K562 (cell line): ENCODE measurements at regions not wholly inside any gene's neighbourhood (a gene's known extent, or its start where the extent isn't known, plus 50 kb on each side); places are given as distances from the start of the nearest gene placed in this dataset.

ENCODE experiments used
- ATF3 ChIP-seq, 2 experiments: fragments of 450-650 bp in 1 of 2; sonication (generic) in 1 of 2; formaldehyde crosslinking in 1 of 2; IDR thresholded peaks in 1 of 2; conservative IDR thresholded peaks in 1 of 2; 2 replicates each; pipeline versions ENCODE4 v1.6.1 to v1.8.1; 2016 to 2023; ENCODE audit warnings: mild to moderate bottlenecking in 2 of 2, moderate library complexity in 2 of 2, inconsistent platforms in 1 of 2, missing genetic modification reagents in 1 of 2
- CHD1 ChIP-seq: fragments of 200-600 bp; sonication (generic); IDR thresholded peaks from one replicate; pipeline ENCODE4 v1.6.1; 2012; ENCODE audit warnings: mild to moderate bottlenecking, moderate library complexity, low read length, inconsistent platforms
- MYC ChIP-seq, 2 experiments: fragments of 250-450 bp in 1 of 2; sonication (Bioruptor Pico) in 1 of 2; IDR thresholded peaks; 2 replicates each; pipeline versions ENCODE4 v1.5.1 to v1.6.1; 2012 to 2021; ENCODE audit warnings: low read depth in 2 of 2, borderline replicate concordance in 1 of 2, improper control_type of control experiment in 1 of 2, low read length in 1 of 2, mild to moderate bottlenecking in 1 of 2, moderate library complexity in 1 of 2
- REST ChIP-seq, 2 experiments: fragments of 450-650 bp; formaldehyde crosslinking in 1 of 2; IDR thresholded peaks; 2 replicates each; pipeline versions ENCODE4 v1.4.0 to v1.6.1; 2014 to 2020; ENCODE audit warnings: mild to moderate bottlenecking in 2 of 2, borderline replicate concordance in 1 of 2, low read depth in 1 of 2
- SLC30A9 ChIP-seq: fragments of 250-450 bp; sonication (Bioruptor Pico); IDR thresholded peaks from 2 replicates; pipeline ENCODE4 v1.8.0; 2022; ENCODE audit warnings: mild to moderate bottlenecking, moderate library complexity
- ZBTB11 ChIP-seq, 3 experiments: fragments of 200-800 bp in 1 of 3; fragments of 250-450 bp in 1 of 3; fragments of 450-650 bp in 1 of 3; sonication (Bioruptor Pico) in 1 of 3; sonication (Bioruptor generic) in 1 of 3; formaldehyde crosslinking in 1 of 3; IDR thresholded peaks; 2 replicates each; pipeline versions ENCODE4 v1.6.1 to v1.8.0; 2016 to 2022; ENCODE audit warnings: mild to moderate bottlenecking in 2 of 3, missing genetic modification characterization in 2 of 3, missing compliant biosample characterization in 1 of 3, moderate library complexity in 1 of 3
- ZNF277 ChIP-seq: fragments of 250-450 bp; sonication (Bioruptor Pico); IDR thresholded peaks from 2 replicates; pipeline ENCODE4 v1.8.0; 2022; ENCODE audit warnings: inconsistent platforms, mild to moderate bottlenecking, moderate library complexity, borderline replicate concordance

GRCh38 chrX:66110112-66110511 is 53.9 kb upstream of the HEPH start (continued):
- TF ChIP-seq REST (IDR thresholded peaks at IDR 0.05; ENCODE audit: borderline replicate concordance): peak; percentile 71; the same call in 1 of the 2 replicates
- TF ChIP-seq REST (CRISPR knock-in tag; IDR thresholded peaks at IDR 0.05; ENCODE audit: low read depth): no peak
- no peak for TF ChIP-seq ZNF277
- TF ChIP-seq MYC (IDR thresholded peaks at IDR 0.05; ENCODE audit: low read depth, low read length): no peak
- no peak for TF ChIP-seq MYC (CRISPR knock-in tag; IDR thresholded peaks at IDR 0.05; ENCODE audit: borderline replicate concordance, low read depth)
- no peak for TF ChIP-seq ZBTB11 (CRISPR knock-in tag; IDR thresholded peaks at IDR 0.05)
- TF ChIP-seq CHD1: no peak
- TF ChIP-seq ATF3 (IDR thresholded peaks at IDR 0.05): no peak
- TF ChIP-seq ATF3 (CRISPR knock-in tag; conservative IDR thresholded peaks at IDR 0.05): no peak
- no peak for TF ChIP-seq SLC30A9
